H9 (cell line): ENCODE measurements at regions not wholly inside any gene's neighbourhood (a gene's known extent, or its start where the extent isn't known, plus 50 kb on each side); places are given as distances from the start of the nearest gene placed in this dataset.

Experiments used
- DNase-seq: peaks from one replicate; pipeline ENCODE4 v3.0.0-alpha.2; 2017
- H2AFZ ChIP-seq: one replicate; pipeline ENCODE4 v1.6.1; 2013; ENCODE audit warnings: mild to moderate bottlenecking, low read length, control low read depth, moderate library complexity
- H2AK5ac ChIP-seq: 2 replicates; pipeline ENCODE4 v1.6.1; 2013; ENCODE audit warnings: low read length, control low read depth, mixed read lengths; ENCODE audit not compliant: insufficient read length
- H2BK120ac ChIP-seq: one replicate; pipeline ENCODE4 v1.6.1; 2013; ENCODE audit warnings: low read depth, mild to moderate bottlenecking, low read length, control low read depth, inconsistent platforms; ENCODE audit not compliant: poor library complexity, severe bottlenecking
- H2BK12ac ChIP-seq: 2 replicates; pipeline ENCODE4 v1.6.1; 2013; ENCODE audit warnings: low read length, control low read depth, mixed read lengths, low read depth; ENCODE audit not compliant: insufficient read length
- H2BK15ac ChIP-seq: 2 replicates; pipeline ENCODE4 v1.6.1; 2013; ENCODE audit warnings: low read depth, low read length, control low read depth
- H2BK20ac ChIP-seq: one replicate; pipeline ENCODE4 v1.6.1; 2013; ENCODE audit warnings: low read depth, mild to moderate bottlenecking, low read length, control low read depth, inconsistent platforms; ENCODE audit not compliant: poor library complexity, severe bottlenecking
- H2BK5ac ChIP-seq: 2 replicates; pipeline ENCODE4 v1.6.1; 2013; ENCODE audit warnings: low read length, control low read depth, mixed read lengths; ENCODE audit not compliant: insufficient read length
- H3K14ac ChIP-seq: 2 replicates; pipeline ENCODE4 v1.6.1; 2013; ENCODE audit warnings: low read length, control low read depth; ENCODE audit not compliant: insufficient read depth
- H3K18ac ChIP-seq: 2 replicates; pipeline ENCODE4 v1.6.1; 2013; ENCODE audit warnings: low read depth, mild to moderate bottlenecking, mixed read lengths, low read length, control low read depth; ENCODE audit not compliant: insufficient read length
- H3K23ac ChIP-seq: 2 replicates; pipeline ENCODE4 v1.6.1; 2013; ENCODE audit warnings: low read length, control low read depth, mixed read lengths, low read depth; ENCODE audit not compliant: insufficient read length
- H3K23me2 ChIP-seq: 2 replicates; pipeline ENCODE4 v1.6.1; 2013; ENCODE audit warnings: low read depth, mild to moderate bottlenecking, mixed read lengths, low read length, control low read depth; ENCODE audit not compliant: insufficient read length, poor library complexity, severe bottlenecking
- H3K27ac ChIP-seq: 2 replicates; pipeline ENCODE4 v1.5.1; 2013; ENCODE audit warnings: low read length, control low read depth, mixed read lengths, low read depth; ENCODE audit not compliant: insufficient read length
- H3K27me3 ChIP-seq: 2 replicates; pipeline ENCODE4 v1.6.1; 2013; ENCODE audit warnings: low read length, control low read depth, inconsistent platforms; ENCODE audit not compliant: insufficient read depth
- H3K4ac ChIP-seq: 2 replicates; pipeline ENCODE4 v1.6.1; 2013; ENCODE audit warnings: low read depth, mild to moderate bottlenecking, control low read depth, inconsistent platforms, low read length, moderate library complexity
- H3K4me1 ChIP-seq: 2 replicates; pipeline ENCODE4 v1.6.1; 2013; ENCODE audit warnings: low read length, control low read depth, inconsistent platforms; ENCODE audit not compliant: insufficient read depth
- H3K4me2 ChIP-seq: 2 replicates; pipeline ENCODE4 v1.6.1; 2013; ENCODE audit warnings: low read length, control low read depth, mixed read lengths; ENCODE audit not compliant: insufficient read length, insufficient read depth
- H3K56ac ChIP-seq: 2 replicates; pipeline ENCODE4 v1.6.1; 2013; ENCODE audit warnings: low read depth, mild to moderate bottlenecking, mixed read lengths, low read length, control low read depth; ENCODE audit not compliant: insufficient read length
- H3K79me1 ChIP-seq: 2 replicates; pipeline ENCODE4 v1.6.1; 2013; ENCODE audit warnings: low read depth, mild to moderate bottlenecking, moderate library complexity, low read length, control low read depth, inconsistent platforms; ENCODE audit not compliant: insufficient read depth, poor library complexity, severe bottlenecking
- H3K79me2 ChIP-seq: 2 replicates; pipeline ENCODE4 v1.6.1; 2013; ENCODE audit warnings: low read length, control low read depth, inconsistent platforms; ENCODE audit not compliant: insufficient read depth
- H3K9ac ChIP-seq: 2 replicates; pipeline ENCODE4 v1.6.1; 2013; ENCODE audit warnings: low read length, control low read depth, mixed read lengths; ENCODE audit not compliant: insufficient read length; ENCODE audit errors: extremely low read depth
- H3K9me3 ChIP-seq: one replicate; pipeline ENCODE4 v1.6.1; 2013; ENCODE audit warnings: low read depth, low read length, inconsistent platforms; ENCODE audit not compliant: control insufficient read depth
- H3T11ph ChIP-seq: one replicate; pipeline ENCODE4 v1.6.1; 2013; ENCODE audit warnings: mild to moderate bottlenecking, low read length, control low read depth, inconsistent platforms
- H4K20me1 ChIP-seq: one replicate; pipeline ENCODE4 v1.6.1; 2013; ENCODE audit not compliant: control insufficient read depth, insufficient read length, insufficient read depth
- H4K5ac ChIP-seq: 2 replicates; pipeline ENCODE4 v1.6.1; 2013; ENCODE audit warnings: low read depth, mild to moderate bottlenecking, mixed read lengths, low read length, control low read depth; ENCODE audit not compliant: insufficient read length
- H4K8ac ChIP-seq: replicated peaks from 2 replicates; pipeline ENCODE4 v1.6.1; 2013; ENCODE audit warnings: low read length, control low read depth, mixed read lengths, low read depth; ENCODE audit not compliant: insufficient read length
- H4K91ac ChIP-seq: 2 replicates; pipeline ENCODE4 v1.6.1; 2013; ENCODE audit warnings: low read depth, mild to moderate bottlenecking, moderate library complexity, mixed read lengths, low read length, control low read depth; ENCODE audit not compliant: insufficient read length
- H3K27ac Mint-ChIP-seq, 3 experiments: 2 replicates in 2 of 3; 3 replicates in 1 of 3; pipeline ENCODE4 v1.8.0; 2020 to 2021; ENCODE audit warnings: mixed read lengths in 3 of 3, mild to moderate bottlenecking in 1 of 3, moderate library complexity in 1 of 3
- H3K27me3 Mint-ChIP-seq: 2 replicates; pipeline ENCODE4 v1.8.0; 2021; ENCODE audit warnings: low read depth, mild to moderate bottlenecking, moderate library complexity, mixed read lengths
- H3K36me3 Mint-ChIP-seq, 3 experiments: 2 replicates in 2 of 3; 3 replicates in 1 of 3; pipeline ENCODE4 v1.8.0; 2020 to 2021; ENCODE audit warnings: low read depth in 3 of 3, mixed read lengths in 3 of 3; ENCODE audit not compliant: insufficient read depth in 1 of 3
- H3K4me1 Mint-ChIP-seq, 2 experiments: 2 replicates each; pipeline ENCODE4 v1.8.0; 2020; ENCODE audit warnings: mixed read lengths in 2 of 2
- H3K4me3 Mint-ChIP-seq, 2 experiments: 2 replicates in 1 of 2; 3 replicates in 1 of 2; pipeline ENCODE4 v1.8.0; 2020 to 2021; ENCODE audit warnings: mild to moderate bottlenecking in 2 of 2, mixed read lengths in 2 of 2, moderate library complexity in 1 of 2
- H3K9me3 Mint-ChIP-seq, 2 experiments: 2 replicates in 1 of 2; 3 replicates in 1 of 2; pipeline ENCODE4 v1.8.0; 2020; ENCODE audit warnings: mild to moderate bottlenecking in 2 of 2, mixed read lengths in 2 of 2, moderate library complexity in 1 of 2
- WGBS: extraction: QIAGEN DNeasy Blood & Tissue Kit; methylation state at CpG from one replicate; pipeline ENCODE4 v1.1.7; 2013; ENCODE audit warnings: missing lambda C conversion rate, low lambda C conversion rate, mixed read lengths; ENCODE audit not compliant: insufficient read length; ENCODE audit errors: extremely low coverage; 5-methylcytosine and 5-hydroxymethylcytosine counted together
- TF ChIP-seq, protein P1 (sequence below): fragments of 200-600 bp; sonication (generic); conservative IDR thresholded peaks from 3 replicates; pipeline ENCODE4 v1.8.0; 2021; ENCODE audit warnings: antibody characterized with exemption, mild to moderate bottlenecking

DNA sequence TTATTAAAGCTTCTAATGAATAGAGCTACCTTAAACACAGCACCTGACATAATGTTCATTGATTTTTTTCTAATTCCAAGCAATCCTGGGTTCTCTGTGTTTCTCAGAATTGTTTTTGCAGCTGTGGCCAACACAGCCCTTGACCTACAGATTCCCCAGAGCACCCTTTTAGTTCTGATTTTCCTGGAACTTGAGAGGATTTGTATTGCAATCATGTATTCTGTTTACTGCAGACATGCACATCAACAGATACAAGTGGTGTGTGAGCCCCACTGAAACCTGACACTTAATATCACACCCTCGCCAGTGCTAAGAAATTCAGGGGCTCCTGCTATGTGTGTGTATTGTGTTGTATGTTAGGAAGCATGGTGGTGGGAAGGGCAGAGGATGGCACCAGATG is 344.2 kb upstream of the POM121L12 start:
- no peak overlapping the region for H3K4ac ChIP-seq
- H4K20me1 ChIP-seq: no peaks in the 10 kb centered on the region
- H2BK12ac ChIP-seq: no peak overlapping the region

More for the DNA sequence above, 344.2 kb upstream of the POM121L12 start:
- H3K9me3 ChIP-seq: no peaks in the 10 kb centered on the region
- H3K23ac ChIP-seq: no peak overlapping the region
- no peak overlapping the region for H2BK5ac ChIP-seq
- no peak for DNase-seq
- Mint-ChIP-seq H3K4me3 (no peak overlapping the region), H3K27ac (no peak overlapping the region), H3K9me3 (no peaks in the 10 kb centered on the region; a peak in 2 of 5 replicates), H3K27me3 (no peaks in the 10 kb centered on the region), H3K4me1 (peaks cover 10 to 14% of the 10 kb centered on the region in 2 experiments), H3K36me3 (no peaks in the 10 kb centered on the region)
- H3K79me2 ChIP-seq: no peaks in the 10 kb centered on the region
- no peaks in the 10 kb centered on the region for H3K79me1 ChIP-seq
- no peak overlapping the region for H3K56ac ChIP-seq
- no peak overlapping the region for H3K27ac ChIP-seq
- H2BK15ac ChIP-seq: no peak overlapping the region
- WGBS: no CpG with 5 or more reads among the region's 1 CpG
- H4K5ac ChIP-seq: no peak overlapping the region
- H3K4me2 ChIP-seq: no peak overlapping the region
- H3K14ac ChIP-seq: no peak overlapping the region
- H3K9ac ChIP-seq: no peak overlapping the region
- no peak overlapping the region for H2BK120ac ChIP-seq
- H3K4me1 ChIP-seq: no peaks in the 10 kb centered on the region; the same call in 1 of the 2 replicates
- TF ChIP-seq, protein P1, sequence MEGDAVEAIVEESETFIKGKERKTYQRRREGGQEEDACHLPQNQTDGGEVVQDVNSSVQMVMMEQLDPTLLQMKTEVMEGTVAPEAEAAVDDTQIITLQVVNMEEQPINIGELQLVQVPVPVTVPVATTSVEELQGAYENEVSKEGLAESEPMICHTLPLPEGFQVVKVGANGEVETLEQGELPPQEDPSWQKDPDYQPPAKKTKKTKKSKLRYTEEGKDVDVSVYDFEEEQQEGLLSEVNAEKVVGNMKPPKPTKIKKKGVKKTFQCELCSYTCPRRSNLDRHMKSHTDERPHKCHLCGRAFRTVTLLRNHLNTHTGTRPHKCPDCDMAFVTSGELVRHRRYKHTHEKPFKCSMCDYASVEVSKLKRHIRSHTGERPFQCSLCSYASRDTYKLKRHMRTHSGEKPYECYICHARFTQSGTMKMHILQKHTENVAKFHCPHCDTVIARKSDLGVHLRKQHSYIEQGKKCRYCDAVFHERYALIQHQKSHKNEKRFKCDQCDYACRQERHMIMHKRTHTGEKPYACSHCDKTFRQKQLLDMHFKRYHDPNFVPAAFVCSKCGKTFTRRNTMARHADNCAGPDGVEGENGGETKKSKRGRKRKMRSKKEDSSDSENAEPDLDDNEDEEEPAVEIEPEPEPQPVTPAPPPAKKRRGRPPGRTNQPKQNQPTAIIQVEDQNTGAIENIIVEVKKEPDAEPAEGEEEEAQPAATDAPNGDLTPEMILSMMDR: no peak
- H3K18ac ChIP-seq: no peak overlapping the region
- no peaks in the 10 kb centered on the region for H3K23me2 ChIP-seq
- no peak overlapping the region for H3T11ph ChIP-seq
- H2AK5ac ChIP-seq: no peak overlapping the region
- no peak overlapping the region for H2BK20ac ChIP-seq
- H3K27me3 ChIP-seq: no peaks in the 10 kb centered on the region
- no peak overlapping the region for H2AFZ ChIP-seq
- no peak overlapping the region for H4K8ac ChIP-seq
- H4K91ac ChIP-seq: no peak overlapping the region
